ENCODE measurements at regions not wholly inside any gene's neighbourhood (a gene's known extent, or its start where the extent isn't known, plus 50 kb on each side); places are given as distances from the start of the nearest gene placed in this dataset.

- no peak for DNase-seq
Measured at GRCh38 chr1:88036345-88037014, 647.6 kb upstream of the PKN2 start.

GRCh38 chr1:88039240-88039639 is 644.8 kb upstream of the PKN2 start:
- no peak for DNase-seq

- DNase-seq, result no peak
Measured at GRCh38 chr1:88043834-88044233, 640.2 kb upstream of the PKN2 start.

GRCh38 chr1:88052167-88052566 is 631.9 kb upstream of the PKN2 start:
- DNase-seq, result no peak

GRCh38 chr1:88053065-88053464 is 631.0 kb upstream of the PKN2 start:
- no peak for DNase-seq

GRCh38 chr1:88056881-88057280 is 627.2 kb upstream of the PKN2 start:
- no peak for DNase-seq

- no peak for DNase-seq
Measured at GRCh38 chr1:88058205-88058604, 625.9 kb upstream of the PKN2 start.

- DNase-seq, result no peak
Measured at GRCh38 chr1:88060112-88060673, 623.9 kb upstream of the PKN2 start.

GRCh38 chr1:88060750-88061491 is 623.2 kb upstream of the PKN2 start:
- DNase-seq, result no peak

GRCh38 chr1:88061492-88062177 is 622.4 kb upstream of the PKN2 start:
- DNase-seq, result no peak

- DNase-seq, result no peak
Measured at GRCh38 chr1:88062650-88063153, 621.4 kb upstream of the PKN2 start.

GRCh38 chr1:88063605-88064004 is 620.5 kb upstream of the PKN2 start:
- no peak for DNase-seq

GRCh38 chr1:88068407-88068960 is 615.6 kb upstream of the PKN2 start:
- DNase-seq, result no peak

GRCh38 chr1:88070956-88071355 is 613.1 kb upstream of the PKN2 start:
- no peak for DNase-seq

GRCh38 chr1:88074661-88075060 is 609.4 kb upstream of the PKN2 start:
- DNase-seq, result no peak

- DNase-seq, result no peak
Measured at GRCh38 chr1:88075813-88076212, 608.3 kb upstream of the PKN2 start.

- DNase-seq, result no peak
Measured at GRCh38 chr1:88079036-88079435, 605.0 kb upstream of the PKN2 start.

- no peak for DNase-seq
Measured at GRCh38 chr1:88080875-88081274, 603.2 kb upstream of the PKN2 start.

GRCh38 chr1:88088481-88088880 is 595.6 kb upstream of the PKN2 start:
- DNase-seq, result no peak

- DNase-seq, result no peak
Measured at GRCh38 chr1:88089961-88090360, 594.1 kb upstream of the PKN2 start.

GRCh38 chr1:88098881-88099280 is 585.2 kb upstream of the PKN2 start:
- no peak for DNase-seq

- no peak for DNase-seq
Measured at GRCh38 chr1:88101041-88101440, 583.0 kb upstream of the PKN2 start.

- no peak for DNase-seq
Measured at GRCh38 chr1:88104236-88104635, 579.8 kb upstream of the PKN2 start.
